ENCODE measurements at regions not wholly inside any gene's neighbourhood (a gene's known extent, or its start where the extent isn't known, plus 50 kb on each side); places are given as distances from the start of the nearest gene placed in this dataset.

GRCh38 chr3:167929968-167930367 lies 165.8 kb downstream of the GOLIM4 start:
- TF ChIP-seq CTCF (IDR thresholded peaks at IDR 0.05) = no peak
- TF ChIP-seq POLR2A (IDR thresholded peaks at IDR 0.05) = no peak

Measured in Peyer's patch (tissue), 4 donors.